NCI-H748 treated with DMSO at 0.1 percent for 48 hours (cell line): ENCODE measurements at regions not wholly inside any gene's neighbourhood (a gene's known extent, or its start where the extent isn't known, plus 50 kb on each side); places are given as distances from the start of the nearest gene placed in this dataset.
A peak's percentile ranks its signal among the peaks of the same experiment; 100 is the strongest.
"Not testable (repeated sequence)": the region's sequence is repeated elsewhere in the genome, so short reads cannot be mapped to it uniquely, and the experiment has no call there.

Source experiments
- DNase-seq: peaks from one replicate; lab custom pipeline; 2025; lab: John Stamatoyannopoulos, UW

GRCh38 chr9:73054091-73054490, 97.6 kb upstream of the ANXA1 start:
- no peak for DNase-seq

DNA sequence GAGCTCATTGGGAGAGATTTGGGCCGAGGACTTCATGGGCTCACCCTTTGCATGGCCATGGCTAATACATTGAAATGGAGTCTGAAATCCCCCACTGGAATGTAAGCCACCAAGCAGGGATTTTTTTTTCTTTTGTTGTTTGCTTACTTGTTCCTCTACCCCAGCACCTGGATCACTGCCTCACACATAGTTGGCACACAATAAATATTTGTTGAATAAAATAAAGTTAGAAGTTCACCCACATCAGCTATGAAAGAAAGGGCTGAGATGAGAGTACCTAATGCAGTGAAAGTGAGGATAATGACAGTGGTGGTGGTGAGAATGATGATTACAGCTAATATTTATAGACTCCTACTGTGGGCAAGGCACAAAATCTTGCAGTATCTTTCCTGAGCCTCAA, 98.1 kb upstream of the ANXA1 start:
- DNase-seq = no peak

DNA sequence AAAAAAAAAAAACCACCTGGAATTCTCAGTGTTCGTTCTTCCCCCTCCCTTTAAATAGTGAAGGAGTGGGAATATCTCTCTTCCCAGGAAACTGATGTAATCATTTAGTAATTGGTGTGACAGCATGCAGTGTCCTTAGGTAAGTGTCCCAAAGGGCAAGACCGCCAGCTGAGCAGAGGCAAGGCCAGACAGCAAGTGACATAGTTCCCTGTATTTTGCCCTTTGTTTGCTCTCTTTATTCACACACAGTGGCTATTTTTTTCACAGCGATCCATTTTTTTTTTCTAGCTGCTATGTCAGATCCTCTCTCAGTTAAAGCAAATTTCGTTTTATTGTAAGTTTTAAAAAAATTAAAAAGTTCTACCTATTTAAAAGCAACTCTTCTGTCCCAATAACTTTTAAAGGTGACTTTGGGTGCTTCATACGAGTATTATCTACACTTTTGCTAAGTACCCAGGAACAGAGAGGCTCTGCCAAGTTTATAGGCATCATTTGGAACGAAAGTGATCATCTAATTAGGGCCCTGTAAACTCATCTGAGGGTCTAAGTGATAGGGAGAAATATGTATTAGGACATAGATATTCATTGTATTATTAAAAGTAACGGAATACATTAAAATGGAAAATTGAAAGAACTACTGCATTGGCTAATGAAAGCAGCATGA, 98.2 kb upstream of the ALDH1A1 start:
- DNase-seq = no peak

GRCh38 chr9:73050065-73050816, 97.4 kb upstream of the ALDH1A1 start:
- no peak for DNase-seq

GRCh38 chr9:73049280-73049679, 96.4 kb upstream of the ALDH1A1 start:
- DNase-seq = no peak

DNA sequence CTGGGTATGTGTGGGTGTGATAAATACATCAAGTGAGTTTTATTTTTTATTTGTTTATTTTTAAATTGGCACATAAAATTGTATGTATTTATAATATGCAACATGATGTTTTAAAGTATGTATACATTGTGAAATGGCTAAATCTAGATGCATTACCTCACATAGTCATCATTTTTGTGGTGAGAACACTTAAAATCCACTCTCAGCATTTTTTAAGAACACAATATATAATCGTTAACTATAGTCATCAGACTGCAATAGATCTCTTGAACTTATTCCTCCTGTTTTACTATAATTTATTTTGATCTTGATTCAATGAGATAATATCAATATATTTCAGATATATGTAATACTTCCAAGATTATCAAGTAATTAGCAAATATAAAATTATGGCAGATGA, 93.9 kb upstream of the ALDH1A1 start:
- no peak for DNase-seq

- not testable (repeated sequence) for DNase-seq
Measured at GRCh38 chr9:73044776-73045175, 91.9 kb upstream of the ALDH1A1 start.

DNA sequence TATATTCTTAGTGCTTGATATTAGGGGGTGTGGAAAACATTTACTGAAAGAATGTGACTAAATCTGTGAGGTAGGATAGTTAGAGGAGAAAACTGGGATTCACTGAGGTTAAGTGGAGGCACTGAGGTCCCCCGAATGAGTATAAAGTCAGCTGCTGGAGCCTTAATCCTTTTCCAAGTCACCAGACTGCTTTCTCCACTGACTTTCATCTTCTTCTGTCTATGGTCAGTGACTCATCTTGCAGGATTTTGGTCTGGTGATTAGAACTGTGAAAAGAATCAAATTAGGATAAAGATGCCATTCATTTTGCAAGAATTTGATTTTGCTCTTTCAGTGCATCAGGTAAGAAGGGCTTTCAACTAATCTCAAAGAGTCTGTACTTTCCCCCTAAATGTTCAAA, 89.3 kb upstream of the ALDH1A1 start:
- no peak for DNase-seq

DNA sequence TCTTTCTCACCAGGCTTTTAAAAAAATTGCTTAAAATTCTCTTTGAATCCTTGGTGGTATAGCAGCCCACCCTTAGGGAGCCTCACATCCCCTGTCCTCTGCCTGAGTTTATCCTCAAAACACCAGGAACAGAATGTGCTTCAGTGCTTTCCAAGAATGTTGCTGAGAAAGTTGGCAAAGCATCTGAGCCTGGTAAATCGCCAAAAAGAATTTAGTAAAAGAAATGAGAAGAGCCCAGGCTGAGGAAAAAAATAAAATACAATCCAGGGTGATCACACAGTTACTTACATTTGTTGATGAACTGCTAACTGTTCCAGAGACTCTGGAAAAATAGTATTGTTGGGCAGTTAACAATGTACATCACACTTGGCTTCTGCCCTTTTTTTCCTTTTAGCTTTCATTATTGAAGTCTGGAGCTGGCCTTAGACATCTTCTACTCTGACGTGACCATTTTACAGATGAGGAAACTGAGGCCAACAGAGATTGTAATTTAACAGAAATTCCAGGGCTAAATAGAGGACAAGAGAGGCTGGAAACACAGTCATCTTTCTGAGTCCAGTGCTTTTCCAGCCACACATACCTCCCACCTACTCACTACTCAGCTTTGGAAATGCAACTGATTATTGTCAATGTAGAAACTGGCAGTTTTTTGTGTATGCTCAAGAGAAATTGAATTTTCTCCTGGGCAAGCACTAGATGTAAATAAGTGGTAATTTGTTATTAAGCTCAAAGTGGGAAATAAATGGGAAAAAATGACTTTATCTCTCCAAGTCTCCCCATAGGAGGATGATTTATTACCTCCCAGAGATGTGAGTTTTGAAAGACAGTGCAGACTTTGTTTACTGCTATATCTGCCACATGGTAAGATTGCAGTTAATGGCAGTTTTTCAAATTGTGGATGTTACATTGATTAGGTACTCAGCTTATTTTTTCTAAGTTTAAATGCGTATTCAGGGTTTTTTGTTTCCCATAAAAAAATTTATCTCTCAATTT, 86.7 kb upstream of the ALDH1A1 start:
- no peak for DNase-seq

DNA sequence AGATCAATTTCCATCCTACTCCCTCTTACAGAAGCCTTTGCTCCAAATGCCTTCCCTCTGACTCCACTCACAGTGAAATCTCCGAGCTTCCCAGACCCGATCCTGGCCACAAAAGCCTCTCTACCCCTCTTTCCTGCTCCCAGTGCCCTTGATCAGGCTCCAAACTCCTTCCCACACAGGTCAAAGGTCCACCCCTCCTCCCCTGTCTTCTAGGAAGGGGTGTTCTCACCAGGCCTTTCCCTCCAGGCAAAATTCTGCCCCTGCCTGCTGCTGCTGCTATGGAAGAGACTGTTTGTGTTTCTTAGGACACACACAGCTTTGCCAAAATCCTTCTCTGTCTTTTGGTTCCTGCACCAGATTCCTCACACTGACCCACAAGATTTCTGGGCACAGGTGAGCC, 85.8 kb upstream of the ALDH1A1 start:
- DNase-seq = no peak

- DNase-seq = no peak
Measured at GRCh38 chr9:73038089-73038509, 85.2 kb upstream of the ALDH1A1 start.

GRCh38 chr9:73037613-73038012, 84.8 kb upstream of the ALDH1A1 start:
- DNase-seq = no peak

GRCh38 chr9:73034962-73035361, 82.1 kb upstream of the ALDH1A1 start:
- no peak for DNase-seq

DNA sequence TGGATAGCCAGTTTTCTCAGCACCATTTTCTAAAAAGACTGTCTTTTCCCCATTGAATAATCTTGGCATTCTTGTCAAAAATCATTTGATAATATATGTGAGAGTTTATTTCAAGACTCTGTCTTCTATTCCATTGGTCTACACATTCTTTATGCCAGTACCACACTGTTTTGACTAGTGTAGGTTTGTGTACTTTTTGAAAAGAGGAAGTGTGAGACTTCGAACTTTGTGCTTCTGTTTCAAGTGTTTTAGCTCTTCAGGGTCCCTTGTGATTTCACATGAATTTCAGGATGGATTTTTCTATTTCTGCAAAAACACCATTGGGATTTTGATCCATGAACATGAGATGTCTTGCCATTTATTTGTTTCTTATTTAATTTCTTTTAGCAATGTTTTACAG, 78.5 kb upstream of the ALDH1A1 start:
- DNase-seq = no peak

DNA sequence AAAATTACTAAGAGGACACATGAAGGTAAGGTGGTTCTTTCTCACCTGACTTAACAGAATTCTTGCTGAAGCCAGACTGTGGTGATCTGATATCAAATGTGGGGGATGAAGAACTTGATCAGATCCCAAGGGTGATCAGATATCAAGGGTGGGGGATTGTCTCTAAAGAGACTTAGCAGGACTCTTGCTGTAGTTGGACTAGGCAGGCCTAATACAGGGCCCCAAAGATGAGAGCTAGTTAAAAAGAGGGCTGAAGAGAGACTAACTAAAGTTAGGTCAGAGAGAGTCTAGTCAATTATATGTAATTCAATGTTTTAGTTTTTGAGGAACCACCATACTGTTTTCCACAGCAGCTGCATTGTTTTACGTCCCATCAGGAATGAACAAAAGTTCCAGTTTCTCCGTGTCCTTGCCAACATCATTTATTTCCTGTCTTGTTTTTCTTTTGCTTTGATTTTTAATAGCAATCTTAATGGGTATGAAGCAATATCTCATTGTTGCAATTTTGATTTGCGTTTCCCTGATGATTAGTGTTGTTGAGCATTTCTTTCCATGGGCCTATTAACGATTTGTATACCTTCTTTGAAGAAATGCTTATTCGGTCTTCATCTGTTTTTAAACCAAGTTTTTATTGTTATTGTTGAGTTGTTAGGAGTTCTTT, 77.6 kb upstream of the ALDH1A1 start:
- no peak for DNase-seq

DNA sequence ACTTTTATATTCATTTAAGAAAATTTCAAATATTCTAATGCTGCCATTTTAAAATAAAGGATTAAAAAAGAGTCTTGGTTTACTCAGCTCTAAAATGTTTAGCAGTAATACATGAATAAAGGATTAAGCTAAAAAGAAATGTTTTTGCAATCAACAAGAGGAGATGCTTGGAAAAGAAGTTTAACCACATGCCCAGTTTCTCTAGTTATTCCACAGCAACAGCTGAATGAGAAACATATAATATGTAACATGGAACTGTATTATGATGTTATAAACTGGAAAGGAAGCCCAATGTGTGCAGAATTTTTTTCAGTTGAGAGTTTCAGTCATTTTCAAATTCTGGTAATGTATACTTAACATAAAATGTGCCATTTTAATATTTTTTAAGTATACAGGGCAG, 76.5 kb upstream of the ALDH1A1 start:
- no peak for DNase-seq

- no peak for DNase-seq
Measured at GRCh38 chr9:73026375-73026774, 73.5 kb upstream of the ALDH1A1 start.

DNA sequence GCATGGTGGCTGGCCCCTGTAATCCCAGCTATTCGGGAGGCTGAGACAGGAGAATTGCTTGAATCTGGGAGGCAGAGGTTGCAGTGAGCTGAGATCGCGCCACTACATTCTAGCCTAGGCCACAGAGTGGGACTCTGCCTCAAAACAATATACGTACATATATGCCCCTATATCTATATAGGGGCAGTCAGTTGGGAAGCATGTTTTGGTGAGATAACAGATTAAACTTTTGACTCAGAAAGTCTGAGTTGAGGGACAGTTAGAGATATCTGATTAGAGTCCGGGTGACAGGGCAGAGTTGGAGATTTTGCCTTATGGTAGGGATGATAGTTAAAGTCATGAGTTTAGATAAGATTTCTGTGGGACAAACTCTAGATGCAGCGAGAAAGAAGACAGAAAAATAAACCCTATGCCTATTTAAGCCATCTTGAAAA, 71.8 kb upstream of the ALDH1A1 start:
- DNase-seq = no peak

GRCh38 chr9:73023025-73023541, 70.2 kb upstream of the ALDH1A1 start:
- DNase-seq = peak; percentile 85

GRCh38 chr9:73022353-73022752, 69.5 kb upstream of the ALDH1A1 start:
- no peak for DNase-seq

DNA sequence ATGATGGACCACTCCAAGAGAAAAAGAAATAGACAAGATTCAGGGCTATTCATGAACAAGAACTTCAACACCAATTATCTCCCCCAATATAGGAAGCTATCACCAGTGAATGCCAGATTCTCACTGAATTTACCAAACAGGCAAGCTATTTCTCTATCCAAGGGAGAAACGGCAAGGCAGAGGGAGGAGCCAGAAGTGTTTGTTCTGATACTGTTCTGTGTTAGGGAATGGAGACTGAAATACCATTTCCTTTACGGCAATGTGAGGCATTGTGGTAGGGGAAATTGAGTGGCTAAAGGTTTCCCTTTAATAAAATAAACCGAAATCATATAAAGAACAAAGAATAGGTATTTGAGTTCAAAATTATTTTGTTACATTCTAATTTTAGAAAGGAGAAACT, 68.0 kb upstream of the ALDH1A1 start:
- no peak for DNase-seq

DNA sequence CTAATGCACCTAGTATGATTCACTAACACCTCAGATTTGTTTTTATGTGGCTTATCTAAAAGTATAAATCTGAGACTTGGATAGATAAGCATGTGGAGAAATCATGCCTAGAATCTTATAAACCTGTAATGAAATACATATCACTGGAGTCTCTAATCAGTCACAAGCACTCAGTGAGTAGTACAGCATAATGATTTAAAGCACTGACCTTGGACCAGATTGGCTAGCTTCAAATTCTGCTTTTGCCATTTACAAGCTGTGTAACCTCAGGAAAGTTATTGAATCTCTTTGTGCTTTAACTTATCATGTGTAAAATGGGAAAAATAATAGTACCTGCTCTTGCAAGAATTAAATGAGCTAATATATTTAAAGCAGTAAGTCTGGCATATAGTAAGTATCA, 61.2 kb upstream of the ALDH1A1 start:
- no peak for DNase-seq
